ENCODE measurements at regions not wholly inside any gene's neighbourhood (a gene's known extent, or its start where the extent isn't known, plus 50 kb on each side); places are given as distances from the start of the nearest gene placed in this dataset.

- TF ChIP-seq POLR2A (IDR thresholded peaks at IDR 0.05), result no peak
- TF ChIP-seq, protein P1, sequence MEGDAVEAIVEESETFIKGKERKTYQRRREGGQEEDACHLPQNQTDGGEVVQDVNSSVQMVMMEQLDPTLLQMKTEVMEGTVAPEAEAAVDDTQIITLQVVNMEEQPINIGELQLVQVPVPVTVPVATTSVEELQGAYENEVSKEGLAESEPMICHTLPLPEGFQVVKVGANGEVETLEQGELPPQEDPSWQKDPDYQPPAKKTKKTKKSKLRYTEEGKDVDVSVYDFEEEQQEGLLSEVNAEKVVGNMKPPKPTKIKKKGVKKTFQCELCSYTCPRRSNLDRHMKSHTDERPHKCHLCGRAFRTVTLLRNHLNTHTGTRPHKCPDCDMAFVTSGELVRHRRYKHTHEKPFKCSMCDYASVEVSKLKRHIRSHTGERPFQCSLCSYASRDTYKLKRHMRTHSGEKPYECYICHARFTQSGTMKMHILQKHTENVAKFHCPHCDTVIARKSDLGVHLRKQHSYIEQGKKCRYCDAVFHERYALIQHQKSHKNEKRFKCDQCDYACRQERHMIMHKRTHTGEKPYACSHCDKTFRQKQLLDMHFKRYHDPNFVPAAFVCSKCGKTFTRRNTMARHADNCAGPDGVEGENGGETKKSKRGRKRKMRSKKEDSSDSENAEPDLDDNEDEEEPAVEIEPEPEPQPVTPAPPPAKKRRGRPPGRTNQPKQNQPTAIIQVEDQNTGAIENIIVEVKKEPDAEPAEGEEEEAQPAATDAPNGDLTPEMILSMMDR (IDR thresholded peaks at IDR 0.05), result no peak
Observed at GRCh38 chr3:40995271-40995670, 204.0 kb upstream of the CTNNB1 start.

All from thyroid gland (tissue), 4 donors.